IgD-negative memory B cell (primary cell): ENCODE measurements at regions not wholly inside any gene's neighbourhood (a gene's known extent, or its start where the extent isn't known, plus 50 kb on each side); places are given as distances from the start of the nearest gene placed in this dataset.

Experiments
- H3K27ac Mint-ChIP-seq, 3 donors: one replicate each; pipeline ENCODE4 v1.8.0; 2020 to 2022; ENCODE audit warnings: mild to moderate bottlenecking in 3 of 3, mixed read lengths in 3 of 3, moderate library complexity in 1 of 3
- H3K27me3 Mint-ChIP-seq: one replicate; pipeline ENCODE4 v1.8.0; 2021; ENCODE audit warnings: mixed read lengths
- H3K36me3 Mint-ChIP-seq: one replicate; pipeline ENCODE4 v1.8.0; 2020; ENCODE audit warnings: mild to moderate bottlenecking, mixed read lengths
- H3K4me1 Mint-ChIP-seq, 3 donors: one replicate each; pipeline ENCODE4 v1.8.0; 2020 to 2022; ENCODE audit warnings: mixed read lengths in 3 of 3, mild to moderate bottlenecking in 1 of 3
- H3K4me3 Mint-ChIP-seq, 4 donors: one replicate each; pipeline ENCODE4 v1.8.0; 2020 to 2022; ENCODE audit warnings: mild to moderate bottlenecking in 4 of 4, mixed read lengths in 4 of 4, moderate library complexity in 3 of 4
- H3K9me3 Mint-ChIP-seq, 3 donors: one replicate each; pipeline ENCODE4 v1.8.0; 2020 to 2021; ENCODE audit warnings: mixed read lengths in 3 of 3, mild to moderate bottlenecking in 1 of 3

DNA sequence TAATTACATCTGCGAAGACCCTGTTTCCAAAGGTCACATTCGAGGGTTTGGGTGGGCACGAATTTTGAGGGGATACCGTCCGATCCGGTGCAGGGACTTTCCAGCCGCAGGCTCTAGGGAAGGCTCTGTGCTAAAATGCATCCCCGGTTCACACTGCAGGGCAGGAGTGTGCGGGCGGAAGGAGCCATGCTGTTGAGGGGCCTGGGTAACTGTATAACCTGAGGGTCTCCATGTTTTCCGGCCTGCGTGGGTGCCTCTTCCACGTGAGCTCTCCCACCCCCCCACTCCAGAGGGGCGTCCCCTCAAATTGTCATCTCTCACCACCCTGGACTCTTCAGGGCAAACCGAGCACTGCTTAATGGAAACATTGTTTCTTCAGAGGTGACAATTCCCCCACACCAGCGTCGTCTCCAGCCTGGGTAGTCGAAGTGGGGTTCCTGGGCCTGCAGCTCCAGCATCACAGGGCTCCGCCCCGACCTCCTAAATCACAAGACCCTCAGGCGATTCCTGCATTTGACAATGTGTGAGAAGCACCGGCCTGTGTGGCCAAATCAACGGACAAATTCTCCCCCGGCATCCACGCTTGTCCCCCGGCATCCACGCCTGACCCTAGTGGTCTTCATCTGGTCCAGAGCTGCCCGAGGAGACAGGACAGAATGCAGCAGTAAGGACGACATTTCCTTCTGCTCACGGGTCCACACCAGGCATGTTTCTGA lies 51.2 kb downstream of the FOXL3 start:
- Mint-ChIP-seq H3K4me1 (no peaks in the 10 kb centered on the region), H3K4me3 (no peak overlapping the region), H3K27ac (peak overlapping the region in 1 of 3 donors; percentile 60), H3K36me3 (no peaks in the 10 kb centered on the region), H3K9me3 (no peaks in the 10 kb centered on the region), H3K27me3 (peaks cover 2% of the 10 kb centered on the region)

DNA sequence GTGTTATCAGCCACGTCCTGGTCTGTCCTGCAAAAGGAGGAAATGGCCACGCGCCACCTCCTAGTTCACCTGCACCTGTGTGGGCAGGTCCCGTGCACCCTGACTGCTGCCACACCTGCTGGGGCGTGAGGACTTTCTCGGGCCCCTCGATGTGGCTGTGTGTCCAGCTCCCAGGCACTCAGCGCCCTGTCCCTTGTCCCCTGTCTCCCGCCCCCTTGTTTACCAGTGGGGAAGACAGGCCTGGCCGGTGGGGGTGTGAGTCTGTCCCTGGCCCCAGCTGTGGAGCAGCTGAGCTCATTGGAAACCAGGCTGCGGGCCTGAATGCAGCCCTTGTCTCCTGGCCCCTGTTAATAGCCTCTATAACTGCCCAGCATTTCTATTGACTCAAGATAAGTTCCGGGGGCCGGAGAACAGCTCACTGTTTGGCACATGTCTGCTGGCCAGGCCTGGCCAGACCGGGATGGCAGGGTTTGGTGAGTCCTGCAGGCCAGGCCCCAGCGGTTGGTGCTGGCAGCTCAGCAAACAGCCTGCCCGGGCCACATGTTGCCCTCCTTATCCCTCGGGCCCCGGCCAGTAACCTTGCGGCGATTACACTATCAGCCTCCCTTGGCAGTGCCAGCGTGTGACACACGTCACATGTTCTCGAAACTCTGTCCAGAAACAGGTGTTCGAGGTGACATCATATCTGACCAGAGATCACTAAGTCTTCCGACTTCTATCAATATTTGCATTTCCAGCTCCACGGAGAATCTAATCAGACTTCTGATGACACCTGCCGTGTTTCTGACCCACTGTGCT lies 52.1 kb downstream of the FOXL3 start:
- no peak overlapping the region for H3K27ac Mint-ChIP-seq
- H3K36me3 Mint-ChIP-seq: no peaks in the 10 kb centered on the region
- no peak overlapping the region for H3K4me3 Mint-ChIP-seq
- no peaks in the 10 kb centered on the region for H3K9me3 Mint-ChIP-seq
- peaks cover 2% of the 10 kb centered on the region for H3K27me3 Mint-ChIP-seq
- H3K4me1 Mint-ChIP-seq: no peaks in the 10 kb centered on the region

GRCh38 chr7:342681-343216 lies 52.8 kb downstream of the FOXL3 start:
- no peak overlapping the region for H3K4me3 Mint-ChIP-seq
- H3K27ac Mint-ChIP-seq: peak overlapping the region in 1 of 3 donors; percentile 13
- peaks cover 2% of the 10 kb centered on the region for H3K27me3 Mint-ChIP-seq
- H3K36me3 Mint-ChIP-seq: no peaks in the 10 kb centered on the region
- no peaks in the 10 kb centered on the region for H3K4me1 Mint-ChIP-seq
- H3K9me3 Mint-ChIP-seq: no peaks in the 10 kb centered on the region

DNA sequence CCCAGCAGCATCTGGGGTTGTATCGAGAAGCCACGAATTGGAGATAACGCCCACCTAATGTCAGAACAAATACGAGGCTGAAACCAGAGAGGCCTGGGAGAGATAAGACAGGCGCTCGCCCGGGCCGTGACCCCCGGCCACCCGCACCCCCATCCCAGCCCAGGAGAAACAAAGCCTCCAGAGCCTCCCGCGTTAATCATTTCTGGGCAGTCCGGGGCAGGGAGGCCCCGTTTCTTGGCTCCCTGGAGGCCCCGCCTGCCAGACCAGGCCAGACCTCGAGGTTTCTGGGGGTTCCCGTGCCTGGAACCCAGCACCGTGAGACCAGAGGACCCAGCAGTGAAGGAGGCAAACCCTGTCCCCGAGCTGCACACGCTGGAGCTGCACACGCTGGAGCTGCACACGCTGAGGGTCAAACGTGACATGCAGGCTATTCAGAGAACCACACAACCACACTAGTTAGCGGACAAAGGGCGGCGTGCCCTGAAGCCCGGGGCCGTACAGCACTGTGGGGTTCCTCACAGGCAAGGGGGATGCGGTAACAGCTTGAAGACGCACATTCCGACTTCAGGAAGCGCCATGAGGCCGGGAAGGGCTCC lies 53.4 kb downstream of the FOXL3 start:
- Mint-ChIP-seq H3K27ac (peak overlapping the region in 1 of 3 donors; percentile 13), H3K36me3 (no peaks in the 10 kb centered on the region), H3K27me3 (peaks cover 2% of the 10 kb centered on the region), H3K4me1 (no peaks in the 10 kb centered on the region), H3K4me3 (no peak overlapping the region), H3K9me3 (no peaks in the 10 kb centered on the region)

- peaks cover 4% of the 10 kb centered on the region for H3K27me3 Mint-ChIP-seq
- H3K27ac Mint-ChIP-seq: no peak overlapping the region
- H3K4me1 Mint-ChIP-seq: no peaks in the 10 kb centered on the region
- H3K36me3 Mint-ChIP-seq: no peaks in the 10 kb centered on the region
- H3K4me3 Mint-ChIP-seq: no peak overlapping the region
- no peaks in the 10 kb centered on the region for H3K9me3 Mint-ChIP-seq
These were observed 54.1 kb downstream of the FOXL3 start for GRCh38 chr7:343864-344607.

DNA sequence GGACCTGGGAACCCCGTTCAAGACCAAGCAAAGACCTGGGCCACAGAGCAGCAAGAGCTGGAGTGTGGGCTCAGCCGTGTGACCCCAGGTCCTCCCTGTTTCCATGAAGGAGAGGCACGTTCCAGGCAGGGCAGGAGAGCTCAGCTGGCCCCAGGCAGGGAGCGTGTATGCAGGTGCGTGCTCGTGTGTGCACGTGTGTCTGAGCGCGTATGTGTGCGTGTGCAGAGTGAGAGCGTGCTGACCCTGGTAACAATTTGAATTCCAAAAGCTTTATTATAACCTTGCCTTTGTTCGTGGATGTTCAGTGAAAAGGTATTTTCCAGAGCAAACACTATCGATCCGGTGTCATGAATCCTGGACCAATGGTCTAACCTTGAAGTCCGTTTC lies 54.6 kb downstream of the FOXL3 start:
- no peaks in the 10 kb centered on the region for H3K36me3 Mint-ChIP-seq
- peaks cover 4% of the 10 kb centered on the region for H3K27me3 Mint-ChIP-seq
- H3K4me1 Mint-ChIP-seq: no peaks in the 10 kb centered on the region
- no peak overlapping the region for H3K27ac Mint-ChIP-seq
- H3K9me3 Mint-ChIP-seq: no peaks in the 10 kb centered on the region
- no peak overlapping the region for H3K4me3 Mint-ChIP-seq

GRCh38 chr7:346116-346898 lies 56.3 kb downstream of the FOXL3 start:
- Mint-ChIP-seq H3K9me3 (no peaks in the 10 kb centered on the region), H3K27ac (no peak overlapping the region), H3K4me3 (no peak overlapping the region), H3K36me3 (no peaks in the 10 kb centered on the region), H3K27me3 (peaks cover 4% of the 10 kb centered on the region), H3K4me1 (no peaks in the 10 kb centered on the region)

- Mint-ChIP-seq H3K27me3 (peaks cover 7% of the 10 kb centered on the region), H3K4me3 (no peak overlapping the region), H3K36me3 (no peaks in the 10 kb centered on the region), H3K27ac (peak overlapping the region in 1 of 3 donors; percentile 31), H3K9me3 (no peaks in the 10 kb centered on the region), H3K4me1 (no peaks in the 10 kb centered on the region)
These were observed 57.1 kb downstream of the FOXL3 start for GRCh38 chr7:347001-347590.

DNA sequence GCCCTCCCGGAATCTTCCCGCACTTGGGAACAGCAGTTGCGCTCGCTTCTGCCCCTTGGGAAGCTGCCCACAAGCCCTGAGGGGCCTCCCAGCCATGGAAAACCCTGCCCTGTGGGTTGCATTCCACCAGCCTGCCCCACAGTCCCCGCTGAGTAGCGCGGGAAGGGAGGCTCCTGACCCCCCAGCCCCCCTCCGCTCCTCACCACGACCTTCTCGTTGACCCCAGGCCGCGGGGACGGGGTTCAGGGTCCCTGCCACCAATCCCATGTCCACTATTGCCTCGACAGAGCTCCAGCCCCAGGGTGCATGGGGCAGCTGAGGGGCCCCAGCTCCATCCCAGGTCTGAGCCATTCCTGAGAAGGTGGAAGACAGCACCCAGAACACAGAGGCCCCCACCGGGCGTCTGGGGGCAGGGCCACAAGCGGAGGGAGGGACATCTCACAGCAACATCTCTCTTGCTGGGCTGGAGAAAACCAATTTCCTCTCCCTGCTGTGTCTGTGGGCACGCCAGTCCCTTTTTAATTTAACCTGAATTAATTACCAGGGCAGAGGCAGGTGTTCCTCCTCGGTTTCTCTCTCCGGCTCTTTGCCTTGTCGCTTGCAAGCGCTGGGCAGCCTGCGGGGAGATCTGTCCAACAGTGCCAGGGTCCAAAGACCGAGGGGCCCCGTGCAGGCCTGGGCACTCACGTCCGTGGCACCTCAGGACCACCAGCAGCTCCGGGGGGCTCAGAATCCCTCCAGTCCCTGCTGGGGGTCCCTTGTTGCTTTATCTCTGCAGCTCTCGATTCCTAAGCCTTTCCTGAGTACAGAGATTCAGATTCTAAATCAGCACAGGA lies 57.9 kb downstream of the FOXL3 start:
- Mint-ChIP-seq H3K4me1 (no peaks in the 10 kb centered on the region), H3K9me3 (no peaks in the 10 kb centered on the region), H3K27me3 (peaks cover 6% of the 10 kb centered on the region), H3K4me3 (no peak overlapping the region), H3K27ac (no peak overlapping the region), H3K36me3 (no peaks in the 10 kb centered on the region)

DNA sequence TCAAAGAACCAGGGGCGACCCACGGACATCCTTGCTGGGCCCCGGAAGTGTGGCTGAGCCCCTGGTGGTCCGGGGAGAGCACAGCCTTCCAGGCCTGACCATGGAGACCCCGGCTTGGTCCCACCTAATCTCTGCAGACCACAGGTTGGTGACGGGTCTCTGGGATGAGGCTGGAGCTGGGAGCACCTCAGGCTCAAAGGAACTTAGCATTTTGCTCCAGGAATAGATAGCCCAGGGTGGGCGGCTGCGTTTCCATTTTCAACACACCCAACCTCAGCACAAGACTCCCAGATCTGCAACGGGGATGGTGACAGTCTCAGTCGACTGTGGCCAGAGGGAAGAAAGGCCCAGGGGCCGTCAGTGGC lies 58.5 kb downstream of the FOXL3 start:
- H3K4me3 Mint-ChIP-seq: no peak overlapping the region
- H3K27ac Mint-ChIP-seq: no peak overlapping the region
- no peaks in the 10 kb centered on the region for H3K9me3 Mint-ChIP-seq
- no peaks in the 10 kb centered on the region for H3K4me1 Mint-ChIP-seq
- H3K27me3 Mint-ChIP-seq: peaks cover 6% of the 10 kb centered on the region
- no peaks in the 10 kb centered on the region for H3K36me3 Mint-ChIP-seq

GRCh38 chr7:348962-349743 lies 59.2 kb downstream of the FOXL3 start:
- Mint-ChIP-seq H3K4me1 (no peaks in the 10 kb centered on the region), H3K36me3 (no peaks in the 10 kb centered on the region), H3K27me3 (peaks cover 6% of the 10 kb centered on the region), H3K9me3 (no peaks in the 10 kb centered on the region), H3K27ac (peak overlapping the region in 2 of 3 donors; percentile 55 to 63), H3K4me3 (no peak overlapping the region)

DNA sequence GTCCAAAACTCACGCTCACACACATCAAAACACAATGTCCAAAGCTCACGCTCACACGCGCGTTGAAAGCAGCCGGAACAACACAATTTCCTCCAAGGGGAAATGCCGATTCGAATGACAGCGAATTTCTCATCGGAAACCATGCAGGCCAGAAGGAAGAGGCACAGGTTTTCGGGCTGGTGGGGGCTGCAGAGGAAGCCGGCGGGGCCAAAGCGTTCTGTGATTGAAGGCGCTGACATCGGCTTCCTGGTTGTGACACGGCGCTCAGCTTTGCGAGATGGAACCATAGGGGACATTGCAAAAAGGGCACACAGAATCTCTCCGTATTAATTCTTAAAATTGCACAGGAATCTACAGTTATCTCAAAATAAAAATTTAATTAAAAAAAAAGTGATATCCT lies 61.3 kb downstream of the FOXL3 start:
- Mint-ChIP-seq H3K4me1 (no peaks in the 10 kb centered on the region), H3K4me3 (no peak overlapping the region), H3K27ac (no peak overlapping the region), H3K36me3 (no peaks in the 10 kb centered on the region), H3K9me3 (no peaks in the 10 kb centered on the region), H3K27me3 (peaks cover 6% of the 10 kb centered on the region)
